GM03348 (cell line): ENCODE measurements at regions not wholly inside any gene's neighbourhood (a gene's known extent, or its start where the extent isn't known, plus 50 kb on each side); places are given as distances from the start of the nearest gene placed in this dataset.
"Not testable (repeated sequence)": the region's sequence is repeated elsewhere in the genome, so short reads cannot be mapped to it uniquely, and the experiment has no call there.

Source experiments
- DNase-seq: peaks from one replicate; pipeline ENCODE4 v3.0.0; 2012; ENCODE audit warnings: low spot score

GRCh38 chr12:28689398-28690175 is 459.5 kb upstream of the FAR2 start:
- DNase-seq, result no peak

- DNase-seq, result no peak
Measured at GRCh38 chr12:28693565-28694219, 455.4 kb upstream of the FAR2 start.

- DNase-seq, result no peak
Measured at GRCh38 chr12:28698553-28698952, 450.5 kb upstream of the FAR2 start.

GRCh38 chr12:28699029-28699428 is 450.0 kb upstream of the FAR2 start:
- no peak for DNase-seq

- no peak for DNase-seq
Measured at GRCh38 chr12:28700161-28700560, 448.9 kb upstream of the FAR2 start.

GRCh38 chr12:28704477-28705169 is 444.5 kb upstream of the FAR2 start:
- DNase-seq, result peak; percentile 6

GRCh38 chr12:28708918-28709371 is 440.1 kb upstream of the FAR2 start:
- peak; percentile 33 for DNase-seq

- DNase-seq, result no peak
Measured at GRCh38 chr12:28709986-28710685, 438.9 kb upstream of the FAR2 start.

- DNase-seq, result peak; percentile 65
Measured at GRCh38 chr12:28710882-28711281, 438.2 kb upstream of the FAR2 start.

GRCh38 chr12:28711421-28711820 is 437.7 kb upstream of the FAR2 start:
- no peak for DNase-seq

GRCh38 chr12:28742791-28743190 is 406.3 kb upstream of the FAR2 start:
- peak; percentile 24 for DNase-seq

GRCh38 chr12:28746734-28747325 is 402.2 kb upstream of the FAR2 start:
- DNase-seq, result no peak

GRCh38 chr12:28750946-28751685 is 398.0 kb upstream of the FAR2 start:
- DNase-seq, result no peak

- no peak for DNase-seq
Measured at GRCh38 chr12:28755027-28755426, 394.1 kb upstream of the FAR2 start.

- peak; percentile 6 for DNase-seq
Measured at GRCh38 chr12:28759333-28759732, 389.7 kb upstream of the FAR2 start.

GRCh38 chr12:28760040-28760903 is 388.8 kb upstream of the FAR2 start:
- not testable (repeated sequence) for DNase-seq

GRCh38 chr12:28761897-28762296 is 387.2 kb upstream of the FAR2 start:
- not testable (repeated sequence) for DNase-seq

GRCh38 chr12:28766398-28766797 is 382.7 kb upstream of the FAR2 start:
- no peak for DNase-seq

GRCh38 chr12:28767836-28768348 is 381.2 kb upstream of the FAR2 start:
- no peak for DNase-seq

GRCh38 chr12:28770322-28770721 is 378.8 kb upstream of the FAR2 start:
- DNase-seq, result no peak
